GDM1 (cell line): ENCODE measurements at regions not wholly inside any gene's neighbourhood (a gene's known extent, or its start where the extent isn't known, plus 50 kb on each side); places are given as distances from the start of the nearest gene placed in this dataset.

Experiments
- DNase-seq: peaks from one replicate; lab custom pipeline; 2025; lab: John Stamatoyannopoulos, UW

GRCh38 chr11:76276781-76277155 lies 70.5 kb upstream of the WNT11 start:
- no peak for DNase-seq

GRCh38 chr11:76276046-76276780 lies 69.9 kb upstream of the WNT11 start:
- no peak for DNase-seq

GRCh38 chr11:76275446-76275845 lies 69.1 kb upstream of the WNT11 start:
- no peak for DNase-seq

GRCh38 chr11:76271068-76271467 lies 64.8 kb upstream of the WNT11 start:
- DNase-seq = no peak

GRCh38 chr11:76270389-76270788 lies 64.1 kb upstream of the WNT11 start:
- no peak for DNase-seq

GRCh38 chr11:76269661-76270261 lies 63.5 kb upstream of the WNT11 start:
- DNase-seq = no peak

GRCh38 chr11:76269247-76269646 lies 62.9 kb upstream of the WNT11 start:
- DNase-seq = no peak

GRCh38 chr11:76268498-76268897 lies 62.2 kb upstream of the WNT11 start:
- no peak for DNase-seq

- no peak for DNase-seq
Measured at GRCh38 chr11:76267556-76267955, 61.3 kb upstream of the WNT11 start.

GRCh38 chr11:76266286-76267100 lies 60.2 kb upstream of the WNT11 start:
- no peak for DNase-seq

- no peak for DNase-seq
Measured at GRCh38 chr11:76265771-76266241, 59.5 kb upstream of the WNT11 start.

- no peak for DNase-seq
Measured at GRCh38 chr11:76263657-76264056, 57.4 kb upstream of the WNT11 start.

GRCh38 chr11:76263166-76263565 lies 56.9 kb upstream of the WNT11 start:
- DNase-seq = no peak

- DNase-seq = no peak
Measured at GRCh38 chr11:76260296-76260925, 54.1 kb upstream of the WNT11 start.

GRCh38 chr11:76259299-76259908 lies 53.1 kb upstream of the WNT11 start:
- no peak for DNase-seq

- DNase-seq = no peak
Measured at GRCh38 chr11:76257074-76257719, 50.9 kb upstream of the WNT11 start.

- DNase-seq = no peak
Measured at GRCh38 chr11:76256448-76256847, 50.1 kb upstream of the WNT11 start.
